ENCODE measurements at regions not wholly inside any gene's neighbourhood (a gene's known extent, or its start where the extent isn't known, plus 50 kb on each side); places are given as distances from the start of the nearest gene placed in this dataset.

- no peak for DNase-seq
Observed at GRCh38 chr2:23131066-23131575, 253.9 kb upstream of the KLHL29 start.

GRCh38 chr2:23132000-23132399, 253.0 kb upstream of the KLHL29 start:
- no peak for DNase-seq

- DNase-seq = no peak
Observed at GRCh38 chr2:23132823-23133595, 252.0 kb upstream of the KLHL29 start.

GRCh38 chr2:23134726-23135125, 250.3 kb upstream of the KLHL29 start:
- no peak for DNase-seq

- no peak for DNase-seq
Observed at GRCh38 chr2:23135481-23136100, 249.4 kb upstream of the KLHL29 start.

- no peak for DNase-seq
Observed at GRCh38 chr2:23137166-23137565, 247.8 kb upstream of the KLHL29 start.

- DNase-seq = no peak
Observed at GRCh38 chr2:23138701-23139100, 246.3 kb upstream of the KLHL29 start.

DNA sequence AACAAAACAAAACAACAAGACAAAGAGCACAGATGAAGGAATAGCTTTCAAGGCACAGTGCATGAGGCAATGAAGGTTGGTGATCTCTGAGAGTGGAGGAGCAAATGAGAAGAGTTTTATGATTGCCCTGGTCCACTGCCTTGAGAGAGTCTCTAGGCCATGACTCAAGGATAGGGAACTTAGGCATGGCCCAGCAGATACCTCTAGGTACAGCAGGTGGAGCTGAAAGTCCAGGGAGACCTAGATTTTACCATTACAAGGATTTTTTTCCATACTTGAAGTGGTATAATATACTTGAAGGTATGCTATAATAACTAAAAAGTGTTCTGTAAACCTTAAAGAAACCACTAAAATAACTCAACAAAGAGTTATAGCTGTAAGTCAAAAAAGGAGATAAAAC, 239.5 kb upstream of the KLHL29 start:
- no peak for DNase-seq

- no peak for DNase-seq
Observed at GRCh38 chr2:23146011-23146410, 239.0 kb upstream of the KLHL29 start.

- no peak for DNase-seq
Observed at GRCh38 chr2:23148342-23148741, 236.6 kb upstream of the KLHL29 start.

- DNase-seq = no peak
Observed at GRCh38 chr2:23149777-23150176, 235.2 kb upstream of the KLHL29 start.

DNA sequence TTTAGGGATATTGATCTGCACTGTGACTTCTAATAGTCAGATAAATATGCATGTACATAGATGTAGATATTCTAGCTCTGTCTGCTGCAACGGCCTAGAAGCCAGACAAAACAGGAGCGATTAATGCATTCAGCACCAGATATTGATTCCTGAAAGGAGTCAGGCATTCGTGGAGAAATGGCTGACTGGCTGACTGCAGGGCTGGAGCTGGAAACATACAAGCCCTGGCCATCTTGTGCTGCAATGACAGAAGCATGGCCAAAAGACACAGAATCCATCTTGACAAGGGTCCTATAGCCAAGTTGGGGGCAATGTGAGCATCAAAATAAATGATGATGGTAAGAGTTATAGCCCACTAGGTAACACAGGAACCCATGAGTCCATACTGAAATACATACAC, 231.5 kb upstream of the KLHL29 start:
- no peak for DNase-seq

GRCh38 chr2:23155022-23155421, 230.0 kb upstream of the KLHL29 start:
- no peak for DNase-seq

DNA sequence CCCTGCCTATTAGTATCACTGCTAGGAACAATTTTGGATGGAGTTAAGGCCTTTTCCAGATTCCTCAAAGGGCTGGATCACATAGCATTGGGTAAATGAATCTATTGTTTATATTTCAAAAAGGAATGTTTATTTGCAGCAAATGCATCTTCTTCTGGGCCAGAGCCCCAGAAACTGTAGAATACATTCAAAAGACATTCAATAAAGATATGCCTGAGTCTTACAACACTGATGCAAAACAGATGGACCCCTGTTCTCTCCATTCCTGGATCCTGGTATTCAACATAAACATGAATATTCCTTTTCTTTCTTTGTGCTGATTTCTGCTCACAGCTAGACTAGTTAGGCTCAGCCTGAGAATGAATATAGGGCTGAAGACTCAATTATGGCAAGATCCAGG, 227.2 kb upstream of the KLHL29 start:
- DNase-seq = no peak

DNA sequence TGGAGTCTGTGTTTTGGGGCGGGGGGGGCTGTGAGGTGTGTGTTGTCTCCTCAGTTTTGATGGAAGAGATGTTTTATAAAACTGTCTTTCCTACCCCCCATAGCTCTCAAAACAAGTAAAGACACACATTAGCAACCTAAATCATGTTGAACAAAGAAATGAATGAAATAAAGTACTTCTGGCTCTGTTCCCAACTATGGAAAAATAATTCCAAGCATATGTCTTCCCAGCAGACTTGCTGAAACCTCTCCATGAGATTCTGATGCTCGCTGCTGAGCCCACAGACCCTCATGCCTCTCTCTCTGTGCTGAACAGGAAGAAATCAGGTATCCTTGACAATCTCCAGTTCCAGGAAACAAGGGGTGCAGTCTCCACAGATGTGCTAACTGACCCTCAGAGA, 226.7 kb upstream of the KLHL29 start:
- no peak for DNase-seq

DNA sequence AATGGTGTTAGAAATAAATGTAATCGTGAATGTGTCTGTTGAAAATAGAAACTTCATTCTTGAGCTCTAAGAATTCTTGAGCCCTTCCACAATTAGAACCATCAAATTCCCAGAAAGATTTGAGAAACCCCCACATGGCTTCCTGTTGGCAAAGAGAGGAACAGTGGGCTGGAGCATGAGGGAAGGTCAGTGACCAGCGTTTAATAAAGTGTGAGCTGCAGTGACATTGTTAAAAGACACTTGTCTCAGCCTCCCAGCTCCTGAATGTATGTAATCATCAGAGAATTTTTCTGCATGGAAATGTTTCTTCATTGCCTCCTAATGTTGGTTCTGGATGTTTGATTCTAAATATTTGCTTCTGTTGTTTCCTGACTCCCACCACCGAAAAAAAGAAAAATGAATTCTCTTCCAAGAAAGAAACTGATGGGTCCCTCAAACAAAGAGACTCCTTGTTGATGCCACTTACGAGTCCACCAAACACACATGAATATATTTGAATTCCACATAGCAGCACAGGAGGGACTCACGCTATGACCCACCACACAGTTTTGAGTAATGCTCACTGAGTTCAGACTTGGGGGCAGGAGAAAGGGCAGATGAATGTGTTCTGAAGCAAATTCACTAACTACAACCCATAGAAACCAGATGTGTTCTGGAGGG, 225.1 kb upstream of the KLHL29 start:
- DNase-seq = no peak

DNA sequence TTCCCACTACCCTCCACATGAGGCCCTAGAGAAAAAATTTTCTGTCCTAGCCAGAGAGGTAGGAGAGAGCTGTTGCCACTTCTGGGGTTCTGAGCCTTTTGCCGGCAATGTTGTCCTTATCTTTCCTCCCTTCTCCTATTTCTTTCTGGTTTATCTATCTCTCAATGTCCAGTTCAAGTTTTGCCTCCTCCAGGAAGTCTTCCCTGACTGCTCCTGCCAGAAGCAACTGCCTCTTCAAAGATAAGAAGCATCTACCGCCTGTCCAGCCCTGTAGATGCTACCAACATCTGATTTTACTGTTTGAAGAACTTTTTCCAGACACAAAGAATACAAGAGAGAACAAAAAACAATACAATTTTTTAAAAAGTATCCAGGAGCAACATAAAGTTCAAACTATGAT, 220.8 kb upstream of the KLHL29 start:
- no peak for DNase-seq

DNA sequence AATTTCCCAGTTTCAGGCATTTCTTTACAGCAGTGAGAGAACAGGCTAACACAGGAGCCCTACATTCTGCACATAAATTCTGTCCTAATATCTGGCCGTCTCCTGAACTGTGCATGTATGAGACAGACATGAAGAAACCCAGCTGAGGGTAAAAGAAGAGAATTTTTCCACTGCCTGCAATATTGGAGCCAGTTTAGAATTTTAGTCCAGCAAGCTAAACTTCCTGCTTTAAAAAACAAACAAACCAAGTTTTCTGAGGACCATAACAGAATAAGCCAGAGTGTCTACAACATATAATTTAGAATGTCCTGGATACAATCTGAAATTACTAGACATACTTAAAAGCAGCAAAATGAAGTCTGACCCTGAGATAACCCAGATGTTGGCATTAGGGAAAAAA, 215.1 kb upstream of the KLHL29 start:
- no peak for DNase-seq

DNA sequence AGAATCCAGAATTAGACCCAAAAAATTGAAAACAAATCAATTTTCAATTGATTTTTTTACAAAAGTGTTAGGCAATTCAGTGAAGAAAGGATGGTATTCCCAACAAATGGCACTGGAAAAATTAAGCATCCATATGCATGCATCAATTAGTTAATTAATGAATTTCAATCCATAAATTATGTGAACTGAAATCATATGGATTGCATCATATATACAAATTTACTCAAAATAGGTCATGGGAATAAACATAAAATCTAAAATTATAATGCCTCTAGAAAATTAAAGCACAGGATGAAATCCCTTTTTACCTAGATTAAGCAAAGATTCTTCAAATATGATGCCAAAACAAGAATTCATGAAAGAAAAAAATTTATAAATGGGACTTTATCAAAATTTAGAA, 213.9 kb upstream of the KLHL29 start:
- DNase-seq = no peak

- DNase-seq = no peak
Observed at GRCh38 chr2:23178396-23178795, 206.6 kb upstream of the KLHL29 start.

DNA sequence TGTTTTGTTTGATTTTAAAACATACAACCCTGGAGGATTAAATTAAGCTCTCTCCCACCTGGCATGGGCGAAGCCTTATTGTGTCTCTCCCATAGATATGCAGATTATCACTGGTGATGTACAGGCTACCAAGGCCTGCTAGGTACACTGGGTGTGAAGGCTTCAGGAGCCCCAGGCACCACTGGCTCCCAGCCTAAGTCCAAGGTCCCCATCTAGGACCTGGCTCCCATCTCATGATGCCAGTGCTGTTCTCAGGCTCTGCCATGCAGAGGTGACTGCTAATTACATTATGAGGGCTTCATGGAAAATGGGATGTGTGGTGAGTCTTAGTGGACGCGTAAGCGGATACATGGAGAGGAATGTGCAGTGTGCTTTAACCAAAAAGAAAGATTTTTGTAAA, 201.2 kb upstream of the KLHL29 start:
- DNase-seq = no peak

GRCh38 chr2:23198316-23199114, 186.5 kb upstream of the KLHL29 start:
- DNase-seq = no peak
